Skeletal muscle cell (primary cell): ENCODE measurements at regions not wholly inside any gene's neighbourhood (a gene's known extent, or its start where the extent isn't known, plus 50 kb on each side); places are given as distances from the start of the nearest gene placed in this dataset.
A peak's percentile ranks its signal among the peaks of the same experiment; 100 is the strongest.
"Not testable (repeated sequence)": the region's sequence is repeated elsewhere in the genome, so short reads cannot be mapped to it uniquely, and the experiment has no call there.

Experiments
- DNase-seq: peaks from one replicate; pipeline ENCODE4 v3.0.0-alpha.2; 2010; ENCODE audit warnings: low read depth
- H3K4me3 ChIP-seq: 2 replicates; pipeline ENCODE4 v1.5.1; 2011; ENCODE audit warnings: low read depth, mild to moderate bottlenecking, control low read depth, low read length, moderate library complexity

GRCh38 chr5:122656160-122656559 lies 118.7 kb upstream of the SNX2 start:
- no peak for DNase-seq
- no peak overlapping the region for H3K4me3 ChIP-seq

GRCh38 chr5:122656577-122656976 lies 118.3 kb upstream of the SNX2 start:
- DNase-seq = no peak
- H3K4me3 ChIP-seq = no peak overlapping the region

GRCh38 chr5:122661496-122662180 lies 113.2 kb upstream of the SNX2 start:
- H3K4me3 ChIP-seq = no peak overlapping the region
- DNase-seq = peak; percentile 11

GRCh38 chr5:122665051-122665450 lies 109.8 kb upstream of the SNX2 start:
- DNase-seq = no peak

GRCh38 chr5:122668552-122668951 lies 106.3 kb upstream of the SNX2 start:
- no peak overlapping the region for H3K4me3 ChIP-seq
- no peak for DNase-seq

More at GRCh38 chr5:122665051-122665450, 109.8 kb upstream of the SNX2 start:
- no peak overlapping the region for H3K4me3 ChIP-seq

GRCh38 chr5:122669709-122670108 lies 105.2 kb upstream of the SNX2 start:
- not testable (repeated sequence) for DNase-seq, H3K4me3 ChIP-seq

GRCh38 chr5:122673343-122673742 lies 101.5 kb upstream of the SNX2 start:
- DNase-seq = peak; percentile 56
- H3K4me3 ChIP-seq = no peak overlapping the region

GRCh38 chr5:122674385-122674784 lies 100.5 kb upstream of the SNX2 start:
- no peak overlapping the region for H3K4me3 ChIP-seq
- no peak for DNase-seq

GRCh38 chr5:122680623-122681350 lies 94.1 kb upstream of the SNX2 start:
- H3K4me3 ChIP-seq = no peak overlapping the region
- DNase-seq = no peak

- no peak for DNase-seq
- H3K4me3 ChIP-seq = no peak overlapping the region
These were observed 91.2 kb upstream of the SNX2 start for GRCh38 chr5:122683631-122684030.

- no peak overlapping the region for H3K4me3 ChIP-seq
- no peak for DNase-seq
These were observed 84.6 kb upstream of the SNX2 start for GRCh38 chr5:122690266-122690665.

- no peak for DNase-seq
- H3K4me3 ChIP-seq = no peak overlapping the region
These were observed 82.9 kb upstream of the SNX2 start for GRCh38 chr5:122691931-122692330.

GRCh38 chr5:122693963-122694362 lies 80.9 kb upstream of the SNX2 start:
- no peak for DNase-seq
- H3K4me3 ChIP-seq = no peak overlapping the region

- H3K4me3 ChIP-seq = no peak overlapping the region
- no peak for DNase-seq
These were observed 80.0 kb upstream of the SNX2 start for GRCh38 chr5:122694884-122695283.

GRCh38 chr5:122696735-122697134 lies 78.1 kb upstream of the SNX2 start:
- H3K4me3 ChIP-seq, DNase-seq: not testable (repeated sequence)

- H3K4me3 ChIP-seq = no peak overlapping the region
- no peak for DNase-seq
These were observed 77.7 kb upstream of the SNX2 start for GRCh38 chr5:122697191-122697590.

GRCh38 chr5:122699201-122699600 lies 75.7 kb upstream of the SNX2 start:
- no peak for DNase-seq
- H3K4me3 ChIP-seq = no peak overlapping the region

GRCh38 chr5:122701640-122702523 lies 73.0 kb upstream of the SNX2 start:
- no peak for DNase-seq
- H3K4me3 ChIP-seq = no peak overlapping the region

GRCh38 chr5:122702524-122702875 lies 72.4 kb upstream of the SNX2 start:
- DNase-seq = no peak
- H3K4me3 ChIP-seq = no peak overlapping the region

GRCh38 chr5:122703203-122703602 lies 71.7 kb upstream of the SNX2 start:
- no peak for DNase-seq

More at GRCh38 chr5:122703203-122703602, 71.7 kb upstream of the SNX2 start:
- no peak overlapping the region for H3K4me3 ChIP-seq
